Ramos (cell line): ENCODE measurements at regions not wholly inside any gene's neighbourhood (a gene's known extent, or its start where the extent isn't known, plus 50 kb on each side); places are given as distances from the start of the nearest gene placed in this dataset.

ENCODE experiments used
- in situ Hi-C: fragments of 300-500 bp; cut with MboI; formaldehyde crosslinking; loops from one replicate; pipeline ENCODE4 v1.14.3; 2022; ENCODE audit warnings: low sequenced_read_pairs; ENCODE audit not compliant: unreplicated experiment

DNA sequence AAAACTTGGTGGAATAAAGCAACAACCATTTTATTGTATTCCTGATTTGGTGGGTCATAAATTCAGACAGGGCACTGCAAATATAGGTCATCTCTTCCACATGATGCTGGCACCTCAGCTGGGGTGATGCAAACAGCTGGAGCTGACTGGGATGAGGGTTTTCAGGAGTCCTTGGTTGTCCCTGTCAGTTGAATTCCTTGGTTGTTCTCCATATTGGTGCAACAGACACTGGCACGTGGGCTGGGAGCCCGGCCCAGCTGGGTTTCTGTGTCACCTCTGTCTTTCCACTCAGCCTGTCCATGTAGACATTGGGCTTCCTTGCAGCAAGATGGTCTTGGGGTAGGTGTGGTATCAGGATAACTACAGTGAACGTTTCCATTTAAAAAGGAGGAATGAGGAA lies 518.0 kb upstream of the MEF2C start:
- in situ Hi-C loops = no loop called here

DNA sequence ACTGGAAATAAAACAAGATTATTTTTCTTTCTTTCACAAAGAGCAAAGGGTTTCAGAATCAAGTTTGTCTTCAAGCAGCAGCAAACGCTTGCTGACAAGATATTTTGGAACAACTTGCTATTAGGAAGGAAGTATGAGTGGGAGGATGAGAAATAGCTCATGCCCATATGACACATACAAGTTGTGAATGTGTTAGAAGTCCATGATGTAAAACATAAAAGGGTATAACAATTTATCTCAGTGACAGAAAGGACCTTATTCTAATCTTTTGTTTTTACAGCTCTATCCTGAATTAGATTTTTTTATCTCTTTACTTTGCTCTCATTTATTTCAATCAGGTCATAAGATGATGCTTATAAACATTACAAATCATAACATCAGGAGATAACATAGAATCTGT lies 516.6 kb upstream of the MEF2C start:
- in situ Hi-C loops = no loop called here

DNA sequence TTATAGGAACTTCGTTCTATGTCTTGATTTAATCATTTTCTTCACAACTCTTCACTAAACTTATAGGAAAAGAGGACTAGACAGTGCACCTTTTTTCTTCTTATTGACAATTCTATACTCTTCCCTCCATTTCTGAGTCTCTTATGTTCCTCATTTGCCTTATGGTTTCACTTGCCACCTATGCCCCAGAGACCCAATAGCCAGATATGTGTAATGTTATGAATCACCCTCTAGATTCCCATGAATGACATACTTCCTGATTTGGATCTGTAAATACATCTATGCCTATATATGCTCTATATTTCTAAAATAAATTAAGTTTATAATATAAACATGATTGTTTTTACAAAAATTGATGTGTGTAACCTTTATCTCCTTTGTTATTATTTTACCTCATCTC lies 514.1 kb upstream of the MEF2C start:
- in situ Hi-C loops = no loop called here

DNA sequence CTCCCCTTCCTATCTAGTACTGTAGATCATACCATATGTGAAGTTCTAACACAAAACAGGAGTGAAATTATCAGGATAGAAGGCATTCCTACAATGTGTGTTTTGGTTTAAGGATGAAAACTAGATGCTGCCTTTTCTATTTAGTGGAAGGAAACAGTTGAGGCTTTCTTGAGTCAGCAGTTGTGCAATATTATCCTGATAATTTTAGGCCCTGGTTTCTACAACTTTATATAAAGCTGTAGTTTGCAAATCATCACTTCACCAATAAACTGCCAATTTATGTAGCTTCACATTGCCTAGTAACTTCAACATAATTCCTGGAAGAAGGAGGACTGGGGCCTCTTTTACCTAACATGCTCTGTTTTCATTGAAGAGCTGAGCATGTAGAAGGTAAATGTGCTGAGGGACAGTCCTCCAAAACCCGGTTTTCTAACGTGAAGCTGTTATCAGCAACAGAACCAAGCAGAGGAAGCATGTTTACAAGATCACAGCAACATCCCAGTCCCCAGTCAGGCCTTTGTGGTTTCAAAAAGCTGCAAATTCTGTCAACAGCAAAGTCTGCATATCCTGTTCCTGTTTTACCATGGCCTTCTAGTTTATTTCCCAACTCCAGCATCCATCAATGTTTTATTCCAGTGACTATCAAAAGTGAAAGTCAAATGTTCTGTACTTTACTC lies 513.4 kb upstream of the MEF2C start:
- in situ Hi-C loops = no loop called here

DNA sequence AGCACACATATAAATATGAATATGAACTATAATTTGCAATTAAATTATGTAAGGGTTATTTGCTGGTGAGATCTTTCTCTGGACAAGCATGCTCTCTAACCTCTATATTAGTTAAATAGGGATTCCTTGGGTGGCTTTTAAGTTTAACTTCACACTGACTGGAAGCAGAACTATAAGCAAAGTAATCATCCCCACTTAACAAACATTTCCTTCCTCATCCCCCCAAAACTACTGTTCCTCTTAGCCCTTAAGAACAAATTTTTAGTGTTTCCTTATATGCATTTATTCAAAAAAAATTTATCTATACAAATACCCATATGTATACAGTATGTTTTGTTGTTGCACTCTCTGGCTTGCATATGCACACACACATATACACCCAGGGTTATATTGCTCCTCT lies 512.1 kb upstream of the MEF2C start:
- in situ Hi-C loops = no loop called here

DNA sequence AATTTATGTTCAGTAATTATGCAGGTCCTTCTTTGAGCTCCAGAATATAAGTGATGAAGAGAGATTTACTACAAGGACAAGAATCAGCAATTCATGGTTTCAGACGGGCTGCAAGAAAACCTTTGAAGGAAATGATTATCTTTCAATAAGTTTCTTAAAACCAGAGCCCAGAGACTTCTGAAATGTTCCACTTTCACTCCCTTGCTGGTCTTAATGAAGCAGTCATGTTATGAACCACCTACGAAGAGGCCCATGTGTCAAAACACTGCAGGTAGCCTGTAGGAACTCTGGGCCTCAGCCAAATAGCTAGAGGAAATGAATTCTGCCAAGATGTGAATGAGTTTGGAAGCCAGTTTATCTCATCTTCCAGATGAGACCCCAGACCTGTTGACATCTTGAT lies 505.9 kb upstream of the MEF2C start:
- in situ Hi-C loops = no loop called here

DNA sequence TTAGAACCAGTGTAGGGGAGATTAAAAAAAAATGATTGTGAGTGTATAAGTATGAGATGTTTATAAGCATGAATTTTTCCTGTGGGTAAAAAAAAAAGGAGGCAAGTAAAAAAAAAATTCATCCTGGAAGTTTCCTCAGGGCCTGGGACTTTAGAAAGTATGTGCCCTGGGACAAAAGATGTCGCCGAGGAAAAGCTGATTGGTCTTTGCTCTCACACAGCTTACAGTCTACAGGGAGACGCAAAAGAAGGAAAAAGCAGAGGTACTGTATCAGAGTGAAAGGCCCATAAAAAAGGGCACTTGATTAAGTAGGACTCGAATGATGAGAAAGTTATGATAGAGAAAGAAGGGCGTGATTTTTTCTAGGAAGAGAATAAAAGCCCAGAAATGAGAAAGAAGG lies 501.4 kb upstream of the MEF2C start:
- in situ Hi-C loops = no loop called here

DNA sequence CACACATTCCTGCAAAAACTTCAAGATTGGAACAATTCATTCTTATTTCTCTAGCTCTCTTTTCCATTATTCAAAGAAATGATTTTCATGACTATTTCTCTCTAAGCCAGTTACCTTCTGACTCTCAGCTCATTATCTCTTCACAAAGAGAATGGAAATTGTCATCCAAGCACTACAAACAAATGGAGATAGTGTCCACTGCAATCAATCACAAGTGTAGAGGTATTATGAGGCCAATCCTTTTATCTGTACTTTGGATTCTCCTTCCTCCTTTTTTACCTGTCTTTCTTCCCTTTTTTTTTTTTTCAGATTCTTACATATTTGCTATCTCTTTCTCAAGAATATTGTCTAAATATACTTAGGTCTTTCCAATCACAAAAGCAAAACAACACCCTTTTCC lies 497.7 kb upstream of the MEF2C start:
- in situ Hi-C loops = no loop called here

DNA sequence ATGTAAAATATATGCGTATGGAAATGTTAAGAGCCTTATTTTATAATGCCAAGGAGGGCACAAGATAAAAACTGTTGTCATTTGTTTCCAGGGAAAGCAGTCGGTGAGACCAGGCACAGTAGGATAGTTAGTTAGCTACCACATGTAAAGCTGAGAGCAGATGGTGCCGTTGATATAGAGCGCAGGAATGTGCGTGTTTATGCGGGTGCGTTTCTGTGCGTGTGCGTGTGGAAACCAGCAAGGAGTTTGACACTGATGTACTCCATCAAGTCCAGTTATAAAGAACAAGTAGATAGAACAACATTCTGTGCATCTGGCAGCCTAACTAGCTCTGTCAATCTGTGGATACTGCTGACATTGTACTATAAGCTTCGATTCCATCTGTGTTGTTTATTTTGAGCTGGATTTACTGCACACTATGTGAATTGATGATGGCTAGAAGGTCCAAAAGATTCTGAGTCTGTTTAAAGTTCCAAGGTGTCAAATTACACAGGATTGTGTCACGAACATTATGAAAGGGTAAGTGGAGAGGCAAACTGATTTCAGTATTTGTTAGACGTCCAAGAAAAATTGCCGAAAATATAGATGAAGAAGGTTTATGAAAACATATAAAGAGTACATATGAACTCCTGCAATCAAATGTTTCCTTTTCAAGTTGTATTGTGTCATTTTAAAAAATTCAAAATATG lies 494.9 kb upstream of the MEF2C start:
- in situ Hi-C loops = no loop called here

DNA sequence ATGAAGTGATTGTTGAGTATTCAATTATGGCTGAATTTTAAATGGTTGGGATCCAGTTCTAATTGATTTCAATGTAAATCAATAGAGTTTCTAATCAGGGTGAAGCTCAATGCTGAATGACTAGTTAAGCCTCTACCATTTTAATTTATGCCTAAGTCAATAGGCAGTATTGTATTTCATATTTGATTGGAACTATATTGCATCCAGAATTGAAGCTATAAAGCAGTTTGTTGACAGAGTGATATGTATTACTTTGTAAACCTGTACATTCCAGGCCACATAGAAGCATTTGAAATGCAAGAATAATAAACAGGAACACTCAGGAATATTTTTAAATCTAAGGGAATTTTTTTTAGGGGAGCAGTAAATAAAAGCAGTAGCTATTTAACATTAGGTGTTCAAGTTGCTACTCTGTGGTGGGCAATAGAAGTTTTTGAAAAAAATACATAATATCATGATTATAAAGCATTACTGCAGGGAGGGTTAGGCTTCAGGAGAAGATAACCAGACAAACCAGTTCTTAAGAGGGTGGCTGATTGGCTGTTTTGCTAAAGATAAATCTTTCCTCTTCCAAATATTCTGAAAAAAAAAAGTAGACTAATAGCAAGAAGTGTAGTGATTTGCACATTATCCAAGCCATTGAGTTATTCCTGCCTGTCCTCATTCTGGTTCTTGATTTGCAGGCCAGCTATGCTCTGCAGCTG lies 492.0 kb upstream of the MEF2C start:
- in situ Hi-C loops = no loop called here

DNA sequence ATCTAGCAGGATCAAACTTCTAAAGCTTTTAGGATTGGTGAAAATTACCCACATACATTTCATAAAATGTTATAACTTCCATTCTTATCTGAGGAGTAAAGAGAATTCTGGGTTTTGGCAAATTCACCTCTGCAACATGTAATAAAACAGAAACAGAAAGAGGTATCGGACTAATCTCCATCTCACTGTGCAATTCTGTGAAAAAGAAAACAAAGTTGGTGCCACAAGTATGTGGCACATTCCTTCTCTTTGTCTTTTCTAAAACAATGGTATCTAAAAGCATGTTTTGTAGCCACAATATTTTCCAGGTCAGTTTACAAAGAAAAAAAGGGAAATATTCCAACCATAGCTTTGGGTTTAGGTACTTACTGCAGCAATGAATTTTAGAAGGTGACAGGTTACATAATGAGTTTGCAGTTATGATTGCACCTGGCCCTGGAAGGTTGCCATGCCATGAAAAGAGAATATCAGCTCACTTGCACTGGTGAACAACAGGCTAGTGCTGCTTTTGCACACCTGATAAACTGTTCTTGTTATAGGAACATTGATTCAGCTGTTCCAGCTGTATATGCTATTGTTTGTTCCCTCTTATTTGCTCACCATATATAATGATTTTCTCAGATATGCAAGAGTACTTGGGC lies 491.3 kb upstream of the MEF2C start:
- in situ Hi-C loops = no loop called here

DNA sequence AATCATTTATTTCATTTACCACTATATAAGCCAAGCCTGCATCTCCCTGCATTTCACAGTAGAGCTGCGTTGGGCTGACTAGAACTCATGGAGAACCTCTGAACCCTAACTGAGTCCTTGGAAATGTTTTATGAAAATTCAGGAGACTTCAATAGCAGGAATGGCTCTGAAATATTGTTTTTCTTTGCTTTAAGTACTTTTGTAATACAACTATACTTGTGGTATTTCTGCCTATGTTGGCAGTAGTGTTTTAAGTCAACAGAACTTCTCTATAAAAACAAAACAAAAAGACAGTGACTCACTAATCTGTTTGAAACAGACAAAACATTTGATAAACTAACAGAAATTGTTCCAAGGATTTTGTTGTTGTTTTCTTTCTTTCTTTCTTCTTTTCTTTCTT lies 489.2 kb upstream of the MEF2C start:
- in situ Hi-C loops = no loop called here

DNA sequence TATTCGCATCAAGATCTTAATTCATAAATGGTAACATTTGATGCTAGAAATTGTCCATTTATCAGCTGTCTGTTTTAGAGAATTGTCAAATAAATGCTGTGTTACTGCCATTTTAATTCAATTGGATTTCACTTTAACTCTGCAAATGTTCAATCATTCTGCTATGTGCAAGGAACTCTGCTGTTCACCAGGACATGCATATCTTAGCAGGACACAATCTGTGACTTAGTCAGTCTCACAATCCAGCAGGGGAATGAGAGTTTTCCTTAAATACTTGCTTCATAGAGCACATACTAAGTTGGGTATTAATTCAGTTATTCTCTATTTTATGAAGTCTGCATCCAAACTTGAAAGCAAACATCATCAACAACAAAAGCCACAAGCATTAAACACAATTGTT lies 488.7 kb upstream of the MEF2C start:
- in situ Hi-C loops = no loop called here

DNA sequence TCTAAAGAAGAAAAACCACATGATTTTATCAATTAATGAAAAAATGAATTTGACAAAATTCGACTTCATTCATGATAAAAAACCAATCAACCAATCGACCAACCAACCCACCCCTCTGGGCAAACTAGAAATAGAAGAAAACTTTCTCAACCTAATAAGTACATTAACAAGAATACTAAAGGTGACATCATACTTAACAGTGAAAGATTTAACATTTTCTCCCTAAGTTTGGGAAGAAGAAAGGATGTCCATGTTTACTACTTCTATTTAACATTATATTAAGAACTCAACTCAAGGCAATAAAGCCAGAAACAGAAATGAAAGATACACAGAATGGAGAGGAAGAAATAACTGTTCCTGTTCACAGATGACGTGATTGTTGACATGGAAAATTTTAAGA lies 476.1 kb upstream of the MEF2C start:
- in situ Hi-C loops = no loop called here

DNA sequence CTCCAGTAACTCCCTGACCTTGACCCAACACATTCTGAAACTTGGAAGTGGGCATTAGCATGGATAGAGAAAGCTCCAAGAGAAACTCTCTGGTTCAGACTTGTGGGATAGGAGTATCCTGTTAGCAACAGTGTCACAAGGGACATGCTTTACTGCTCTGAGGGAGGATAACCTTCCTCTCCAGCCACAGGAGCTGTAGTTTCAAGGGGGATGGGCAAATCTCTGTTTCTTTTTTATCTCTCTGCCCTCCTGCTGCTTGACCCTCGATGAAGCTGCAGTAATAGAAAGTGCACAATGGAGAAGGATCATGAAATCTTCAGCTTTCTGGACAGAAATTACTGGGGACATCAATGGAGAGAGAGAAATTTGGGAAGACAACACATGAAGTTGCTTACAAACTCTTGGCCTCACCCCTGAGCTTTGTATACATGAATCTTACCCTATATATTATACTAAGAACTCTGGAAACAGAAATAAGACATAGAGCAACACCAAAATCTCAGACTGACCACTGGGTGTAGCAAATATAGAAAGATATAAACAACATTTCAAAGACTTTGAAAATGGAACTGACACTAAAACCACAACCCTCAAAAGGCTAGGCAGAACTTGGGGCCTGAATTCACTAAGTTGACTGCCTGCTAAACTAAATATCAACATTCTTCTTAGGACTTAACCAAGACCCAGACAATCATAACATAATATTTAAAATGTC lies 471.0 kb upstream of the MEF2C start:
- in situ Hi-C loops = no loop called here

DNA sequence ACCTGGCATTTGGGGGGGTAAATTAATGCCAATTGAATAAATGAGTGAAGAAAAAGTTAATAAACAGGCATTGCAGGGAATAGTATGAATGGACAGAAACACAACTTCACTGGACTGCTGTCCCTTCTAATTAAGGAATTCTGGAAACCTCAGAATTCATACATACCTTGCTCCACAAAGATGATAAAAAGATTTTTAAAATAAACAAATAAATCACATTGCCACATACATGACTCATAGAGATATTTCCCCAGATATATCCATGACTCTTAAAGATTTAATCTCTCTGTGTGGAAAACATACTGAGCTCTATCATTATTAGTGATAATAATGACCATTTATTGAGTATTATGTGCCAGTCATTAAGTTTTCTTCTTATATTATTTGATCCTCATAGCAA lies 469.0 kb upstream of the MEF2C start:
- in situ Hi-C loops = no loop called here

DNA sequence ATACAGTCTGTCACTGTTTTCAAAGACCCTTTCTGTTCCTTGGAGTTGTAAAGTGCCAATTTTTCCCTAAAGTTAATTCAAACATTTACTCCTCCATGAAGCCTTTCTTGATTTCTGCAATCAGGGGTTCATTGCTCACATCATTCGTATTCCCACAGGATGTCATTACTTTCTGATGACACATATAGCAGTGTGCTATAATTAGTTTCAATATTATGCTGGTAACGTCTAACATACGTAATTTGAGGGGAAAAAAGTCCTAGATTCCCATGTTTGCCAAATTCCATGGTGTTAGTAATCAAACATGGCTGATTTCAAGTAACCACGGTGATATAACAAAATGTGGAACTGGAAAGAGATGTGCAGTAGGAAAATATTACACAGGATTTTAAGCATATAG lies 468.2 kb upstream of the MEF2C start:
- in situ Hi-C loops = no loop called here

DNA sequence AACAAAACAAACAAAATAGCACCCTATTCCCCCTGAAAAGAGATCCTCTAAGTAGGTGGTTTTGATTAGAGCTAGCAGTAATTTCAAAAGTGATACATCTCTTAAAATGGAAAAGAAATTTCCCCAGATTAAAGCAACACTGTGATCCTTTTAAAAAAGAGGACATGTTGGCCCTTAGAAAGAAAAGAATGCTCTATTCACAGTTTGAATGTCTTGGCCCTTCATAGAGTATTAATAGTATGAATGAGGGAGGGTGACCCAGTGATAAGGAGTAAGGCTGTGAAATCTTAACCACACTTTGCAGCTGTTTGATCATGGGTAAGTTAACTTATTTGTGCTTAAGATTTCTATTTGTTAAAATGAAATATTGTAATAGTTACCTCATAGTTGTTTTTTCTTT lies 467.7 kb upstream of the MEF2C start:
- in situ Hi-C loops = no loop called here

DNA sequence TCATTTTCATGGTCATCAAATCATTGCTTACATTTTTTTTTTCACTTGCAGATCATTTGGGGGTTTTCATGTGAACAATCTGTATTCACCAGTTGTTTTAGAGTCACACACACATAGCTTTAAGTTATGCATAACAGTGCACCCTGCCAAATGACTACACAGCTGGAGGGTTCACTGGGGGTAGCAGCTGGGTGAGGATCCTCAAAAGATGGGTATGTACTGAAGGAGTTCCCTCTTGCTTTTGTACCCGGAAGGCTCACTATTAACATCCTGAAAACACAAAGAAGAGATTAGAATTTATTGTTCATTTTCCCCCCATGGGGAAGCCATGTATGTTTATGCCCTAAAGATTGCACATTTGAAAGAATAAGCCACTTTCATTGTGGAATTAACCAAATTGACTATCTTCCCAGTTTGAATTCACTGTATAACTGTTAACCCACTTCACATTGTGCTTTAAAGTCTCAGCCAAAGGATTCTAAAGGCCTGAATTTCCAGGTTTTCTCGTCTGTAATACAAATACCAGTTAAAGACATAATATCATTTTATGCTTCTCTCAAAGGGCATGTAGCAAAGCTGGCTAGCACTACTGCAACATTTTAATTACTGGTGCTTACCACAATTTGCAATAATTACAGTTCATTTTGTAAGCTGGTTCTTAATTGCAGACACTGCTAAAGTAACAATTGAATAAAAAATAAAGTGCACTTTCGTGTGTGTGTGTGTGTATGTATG lies 466.4 kb upstream of the MEF2C start:
- in situ Hi-C loops = no loop called here

DNA sequence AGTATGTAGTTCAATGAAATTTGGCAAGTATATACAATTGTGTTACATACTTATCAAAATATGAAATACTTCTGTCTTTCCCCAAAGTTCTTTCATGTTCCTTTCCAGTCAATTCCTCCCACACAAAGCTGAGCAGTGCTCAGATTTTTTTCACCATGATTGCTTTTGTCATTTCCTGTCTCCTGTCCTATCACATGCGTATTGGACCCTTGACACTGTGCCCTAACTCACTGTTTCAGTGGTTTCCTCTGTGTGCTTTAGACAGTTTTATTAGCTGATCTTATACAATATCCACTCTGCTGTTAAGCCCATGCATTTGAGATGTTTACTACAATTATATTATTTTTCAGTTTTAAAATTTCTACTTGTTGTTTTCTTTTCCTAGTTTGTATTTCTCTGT lies 463.6 kb upstream of the MEF2C start:
- in situ Hi-C loops = no loop called here
